K562 (cell line): ENCODE measurements at regions not wholly inside any gene's neighbourhood (a gene's known extent, or its start where the extent isn't known, plus 50 kb on each side); places are given as distances from the start of the nearest gene placed in this dataset.

Source experiments
- ATAC-seq: fragments of 200-7000 bp; cut with Tn5 transposase; 3 replicates; pipeline ENCODE4 v1.9.1; 2020; ENCODE audit warnings: moderate library complexity
- BruUV-seq: library from RNA; stranded (reverse); fragments of 400-500 nt; replicated peaks from 2 replicates; lab custom pipeline; 2021; lab: Mats Ljungman, UMichigan
- CTCF ChIA-PET: fragments of 300-600 bp; formaldehyde crosslinking; extraction: SDS; loops from one replicate; lab custom pipeline; 2021; ENCODE audit warnings: low intra/inter-chr PET ratio; lab: Yijun Ruan, JAX
- POLR2A ChIA-PET: fragments of 300-600, 350-650 bp; sonication (Branson Sonifier 250); formaldehyde crosslinking; extraction: SDS; loops from one replicate; lab custom pipeline; 2021; ENCODE audit warnings: antibody characterized with exemption, inconsistent platforms; lab: Yijun Ruan, JAX
- DNase-seq, 4 experiments: peaks; one replicate each; pipeline versions ENCODE4 v3.0.0 to v3.0.0-alpha.2; 2011 to 2018; ENCODE audit warnings: low spot score in 3 of 4, mixed read lengths in 3 of 4; ENCODE audit errors: extremely low read depth in 1 of 4
- FAIRE-seq: peaks from 2 replicates; lab custom pipeline; 2011; peaks lifted over from hg19 to GRCh38; lab: Jason Lieb, UNC
- H2AFZ ChIP-seq: 2 replicates; pipeline ENCODE4 v1.6.0; 2011; ENCODE audit warnings: low read depth, low read length, control low read depth, inconsistent platforms
- H3K27ac ChIP-seq: fragments of 200-600 bp; 3 replicates; pipeline ENCODE4 v1.8.0; 2011; ENCODE audit warnings: low read depth, mild to moderate bottlenecking, control low read depth, inconsistent platforms, low read length, moderate library complexity, mixed read lengths; ENCODE audit errors: extremely low read depth
- H3K27me3 ChIP-seq, 2 experiments: fragments of 300-600 bp in 1 of 2; 2 replicates in 1 of 2; 3 replicates in 1 of 2; pipeline versions ENCODE4 v1.6.0 to v1.8.0; 2011; ENCODE audit warnings: inconsistent platforms in 2 of 2, low read length in 2 of 2, mild to moderate bottlenecking in 1 of 2, mixed read lengths in 1 of 2, moderate library complexity in 1 of 2; ENCODE audit not compliant: control insufficient read depth in 2 of 2, insufficient read depth in 2 of 2
- H3K36me3 ChIP-seq: fragments of 300-600 bp; 3 replicates; pipeline ENCODE4 v1.8.0; 2011; ENCODE audit warnings: mild to moderate bottlenecking, low read length, inconsistent platforms; ENCODE audit not compliant: control insufficient read depth, insufficient read depth
- H3K4me1 ChIP-seq, 2 experiments: fragments of 200-600 bp in 1 of 2; replicated peaks in 1 of 2; 2 replicates in 1 of 2; 3 replicates in 1 of 2; pipeline versions ENCODE4 v1.5.1 to v1.8.0; 2011; ENCODE audit warnings: inconsistent platforms in 2 of 2, low read length in 2 of 2, mild to moderate bottlenecking in 1 of 2, mixed read lengths in 1 of 2, moderate library complexity in 1 of 2; ENCODE audit not compliant: control insufficient read depth in 2 of 2, insufficient read depth in 2 of 2
- H3K4me2 ChIP-seq: 2 replicates; pipeline ENCODE4 v1.6.1; 2011; ENCODE audit warnings: low read length, control low read depth, inconsistent platforms, mixed read lengths; ENCODE audit not compliant: insufficient read depth
- H3K4me3 ChIP-seq: fragments of 200-600 bp; sonication (generic), shearing (Covaris generic); 2 replicates; pipeline ENCODE4 v1.5.1; 2016; ENCODE audit warnings: control low read depth, inconsistent platforms
- H3K79me2 ChIP-seq: fragments of 200-600 bp; 3 replicates; pipeline ENCODE4 v1.8.0; 2011; ENCODE audit warnings: low read length, inconsistent platforms; ENCODE audit not compliant: control insufficient read depth, insufficient read depth
- H3K9ac ChIP-seq, 2 experiments: 2 replicates each; pipeline versions ENCODE4 v1.6.0 to v1.6.1; 2011; ENCODE audit warnings: low read depth in 2 of 2, low read length in 2 of 2, control low read depth in 1 of 2, inconsistent platforms in 1 of 2, mild to moderate bottlenecking in 1 of 2, mixed read lengths in 1 of 2; ENCODE audit not compliant: insufficient read depth in 1 of 2
- H3K9me1 ChIP-seq: one replicate; pipeline ENCODE4 v1.6.0; 2011; ENCODE audit warnings: inconsistent platforms, mild to moderate bottlenecking, low read length, moderate library complexity; ENCODE audit not compliant: control insufficient read depth, insufficient read depth
- H3K9me3 ChIP-seq: replicated peaks from 2 replicates; pipeline ENCODE4 v1.5.1; 2011; ENCODE audit warnings: low read depth, low read length, inconsistent platforms; ENCODE audit not compliant: control insufficient read depth, insufficient read depth
- H4K20me1 ChIP-seq: replicated peaks from 2 replicates; pipeline ENCODE4 v1.6.1; 2011; ENCODE audit warnings: low read length, inconsistent platforms, mixed read lengths; ENCODE audit not compliant: control insufficient read depth, insufficient read depth
- BDP1 ChIP-seq: IDR thresholded peaks from 3 replicates; pipeline ENCODE4 v1.6.1; 2011; ENCODE audit not compliant: insufficient read length, insufficient read depth
- BRF1 ChIP-seq: IDR thresholded peaks from 3 replicates; pipeline ENCODE4 v1.6.1; 2011; ENCODE audit warnings: borderline replicate concordance, mild to moderate bottlenecking; ENCODE audit not compliant: insufficient read length; ENCODE audit errors: extremely low read depth
- CBX8 ChIP-seq: fragments of 200-600 bp; sonication (generic); IDR thresholded peaks from 2 replicates; pipeline ENCODE4 v1.6.1; 2012; ENCODE audit warnings: borderline replicate concordance, mixed run types, low read depth, mild to moderate bottlenecking, moderate library complexity, mixed read lengths, low read length, control low read depth, inconsistent platforms; ENCODE audit not compliant: poor library complexity, severe bottlenecking; ENCODE audit errors: extremely low read depth
- MBD2 ChIP-seq: sonication (generic); IDR thresholded peaks from 2 replicates; pipeline ENCODE4 v1.6.1; 2016; ENCODE audit warnings: low read depth, borderline replicate concordance
- NCOA6 ChIP-seq: fragments of 450-650 bp; IDR thresholded peaks from 2 replicates; pipeline ENCODE4 v1.6.1; 2017; ENCODE audit warnings: mild to moderate bottlenecking
- NFYB ChIP-seq: IDR thresholded peaks from 2 replicates; pipeline ENCODE4 v1.6.1; 2011; ENCODE audit warnings: mild to moderate bottlenecking, moderate library complexity; ENCODE audit not compliant: insufficient read length; ENCODE audit errors: extremely low read depth
- PML ChIP-seq: IDR thresholded peaks from 2 replicates; pipeline ENCODE4 v1.6.1; 2012; ENCODE audit warnings: low read length, inconsistent platforms
- SMC3 ChIP-seq: conservative IDR thresholded peaks from 2 replicates; pipeline ENCODE4 v1.6.1; 2011; ENCODE audit warnings: low read depth, low read length, improper control_type of control experiment; ENCODE audit not compliant: insufficient read depth
- TRIM24 ChIP-seq, 2 experiments: fragments of 450-650 bp; IDR thresholded peaks; 2 replicates each; pipeline ENCODE4 v1.6.1; 2016
- ZC3H4 ChIP-seq: sonication (generic); formaldehyde crosslinking; IDR thresholded peaks from 2 replicates; pipeline ENCODE4 v1.9.0; 2021; ENCODE audit warnings: missing genetic modification reagents, borderline replicate concordance
- ZFP36 ChIP-seq: fragments of 150-350 bp; IDR thresholded peaks from 2 replicates; pipeline ENCODE4 v1.6.1; 2018; ENCODE audit warnings: low read length, low read depth; ENCODE audit not compliant: partially characterized antibody
- ZNF551 ChIP-seq: fragments of 250-450 bp; sonication (Bioruptor Pico); IDR thresholded peaks from 2 replicates; pipeline ENCODE4 v1.5.0; 2021; ENCODE audit warnings: mild to moderate bottlenecking, moderate library complexity
- ZNF586 ChIP-seq: fragments of 450-650 bp; formaldehyde crosslinking; conservative IDR thresholded peaks from 2 replicates; pipeline ENCODE4 v1.4.0; 2020; ENCODE audit warnings: mild to moderate bottlenecking, moderate library complexity
- WGBS: fragments of 100-300 bp; shearing (Covaris generic); methylation state at CpG from one replicate; pipeline ENCODE4 v1.1.6; 2016; ENCODE audit warnings: low coverage, mixed read lengths; ENCODE audit not compliant: insufficient coverage; ENCODE audit errors: missing lambda C conversion rate; 5-methylcytosine and 5-hydroxymethylcytosine counted together
- in situ Hi-C: fragments of 300-500 bp; cut with MboI; formaldehyde crosslinking; loops from 4 replicates; pipeline ENCODE4 v1.15.0; 2018; ENCODE audit warnings: inconsistent platforms, mixed read lengths
- intact Hi-C: fragments of 100-400 bp; cut with micrococcal nuclease; formaldehyde crosslinking; loops from 2 replicates; pipeline ENCODE4 v1.14.2; 2022
- TF ChIP-seq, protein P1 (sequence below): fragments of 450-650 bp; conservative IDR thresholded peaks from 2 replicates; pipeline ENCODE4 v1.6.1; 2016; ENCODE audit warnings: missing genetic modification characterization, low read depth, mild to moderate bottlenecking, missing compliant biosample characterization, moderate library complexity

DNA sequence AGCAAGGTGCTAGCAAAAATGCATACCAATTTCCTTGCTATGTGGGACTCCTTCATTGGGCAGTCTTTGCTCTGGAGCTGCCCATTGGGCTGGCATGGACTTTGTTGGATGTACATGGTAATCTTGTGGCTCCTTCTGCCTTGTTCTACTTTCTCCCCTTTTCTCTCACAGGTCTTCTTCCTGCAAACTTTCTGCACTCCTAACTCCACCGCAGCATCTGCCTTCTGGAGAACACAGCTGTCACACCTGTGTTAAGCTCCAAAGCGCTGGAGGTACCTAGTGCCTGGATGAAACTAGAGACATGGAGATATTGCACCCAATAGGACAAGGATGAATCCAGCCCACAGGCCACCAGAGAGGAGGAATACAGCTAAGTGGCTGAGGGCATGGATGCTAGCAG, 60.7 kb upstream of the CCND2 start:
- ATAC-seq (no peak), DNase-seq (no peak), FAIRE-seq (no peak)
- Histone ChIP-seq H3K27me3 (peaks cover 22 to 38% of the 10 kb centered on the region in 2 experiments; a peak in 3 of 5 replicates), H3K4me2 (no peak overlapping the region), H3K79me2 (no peaks in the 10 kb centered on the region), H3K4me1 (peaks cover 0 to 10% of the 10 kb centered on the region in 2 experiments; a peak in 2 of 5 replicates), H3K4me3 (no peak overlapping the region), H3K9ac (no peak overlapping the region), H2AFZ (no peak overlapping the region), H3K9me1 (no peaks in the 10 kb centered on the region), H3K27ac (no peak overlapping the region), H3K9me3 (no peaks in the 10 kb centered on the region), H3K36me3 (no peaks in the 10 kb centered on the region), H4K20me1 (no peaks in the 10 kb centered on the region)
- WGBS: 0% methylated on average over 2 of the region's 2 CpGs
- ChIA-PET CTCF (no interaction called here), POLR2A (interaction anchor here (0.6 to 1.5 kb wide), 2 partner anchors 45 to 593 kb away, joined by 3 read pairs; no protein-coding TSS in a partner anchor)
- BruUV-seq: no TSS peak
- TF ChIP-seq BDP1 (no peak), CBX8 (no peak), SMC3 (no peak), PML (no peak), MBD2 (no peak), ZFP36 (no peak), TRIM24 (IDR thresholded peaks at IDR 0.05) (no peak), NFYB (no peak), ZNF551 (CRISPR knock-in tag) (no peak), ZC3H4 (CRISPR knock-in tag) (no peak), NCOA6 (no peak), ZNF586 (CRISPR knock-in tag) (no peak), BRF1 (no peak)
- TF ChIP-seq, protein P1, sequence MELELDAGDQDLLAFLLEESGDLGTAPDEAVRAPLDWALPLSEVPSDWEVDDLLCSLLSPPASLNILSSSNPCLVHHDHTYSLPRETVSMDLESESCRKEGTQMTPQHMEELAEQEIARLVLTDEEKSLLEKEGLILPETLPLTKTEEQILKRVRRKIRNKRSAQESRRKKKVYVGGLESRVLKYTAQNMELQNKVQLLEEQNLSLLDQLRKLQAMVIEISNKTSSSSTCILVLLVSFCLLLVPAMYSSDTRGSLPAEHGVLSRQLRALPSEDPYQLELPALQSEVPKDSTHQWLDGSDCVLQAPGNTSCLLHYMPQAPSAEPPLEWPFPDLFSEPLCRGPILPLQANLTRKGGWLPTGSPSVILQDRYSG (tag): no peak
- in situ Hi-C loops: no loop called here
- intact Hi-C loops: no loop called here
